AG08396 (cell line): ENCODE measurements at regions not wholly inside any gene's neighbourhood (a gene's known extent, or its start where the extent isn't known, plus 50 kb on each side); places are given as distances from the start of the nearest gene placed in this dataset.

Source experiments
- DNase-seq: peaks from one replicate; pipeline ENCODE4 v3.0.0; 2012; ENCODE audit warnings: low spot score, mixed read lengths

GRCh38 chr6:37105148-37106050 lies 64.6 kb upstream of the PIM1 start:
- no peak for DNase-seq

- no peak for DNase-seq
Measured at GRCh38 chr6:37106051-37106363, 63.9 kb upstream of the PIM1 start.

- DNase-seq, result no peak
Measured at GRCh38 chr6:37106554-37106953, 63.4 kb upstream of the PIM1 start.

GRCh38 chr6:37106982-37107491 lies 62.9 kb upstream of the PIM1 start:
- no peak for DNase-seq

GRCh38 chr6:37109714-37110499 lies 60.0 kb upstream of the PIM1 start:
- DNase-seq, result no peak

GRCh38 chr6:37110500-37111461 lies 59.2 kb upstream of the PIM1 start:
- no peak for DNase-seq

GRCh38 chr6:37113976-37114375 lies 56.0 kb upstream of the PIM1 start:
- no peak for DNase-seq

GRCh38 chr6:37114612-37115011 lies 55.3 kb upstream of the PIM1 start:
- DNase-seq, result no peak

- DNase-seq, result no peak
Measured at GRCh38 chr6:37115236-37115895, 54.6 kb upstream of the PIM1 start.

- no peak for DNase-seq
Measured at GRCh38 chr6:37116326-37116725, 53.6 kb upstream of the PIM1 start.

- no peak for DNase-seq
Measured at GRCh38 chr6:37119387-37119886, 50.5 kb upstream of the PIM1 start.
